A204.1 (cell line): ENCODE measurements at regions not wholly inside any gene's neighbourhood (a gene's known extent, or its start where the extent isn't known, plus 50 kb on each side); places are given as distances from the start of the nearest gene placed in this dataset.

Experiments used
- FAIRE-seq: peaks from 2 replicates; lab custom pipeline; 2012; peaks lifted over from hg19 to GRCh38; lab: Jason Lieb, UNC

DNA sequence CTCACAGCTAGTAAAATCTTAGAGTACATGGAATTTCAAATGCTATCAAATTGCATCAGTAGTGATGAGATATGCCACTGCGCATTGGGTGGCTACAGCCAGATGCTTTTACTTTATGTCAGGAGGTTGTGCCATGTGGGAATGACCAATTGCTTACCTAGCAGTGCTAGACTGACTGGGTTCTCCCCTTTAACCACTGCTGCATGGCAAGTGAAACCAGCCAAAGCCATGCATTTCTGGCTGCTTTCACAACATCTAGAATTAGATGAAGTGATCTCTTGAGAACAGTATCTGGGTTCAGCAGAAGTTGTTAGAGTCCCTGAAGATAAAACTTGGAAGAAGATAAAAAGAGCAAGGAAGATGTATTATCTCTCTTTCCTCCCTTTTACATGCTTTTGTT lies 1174.2 kb upstream of the CDH2 start:
- FAIRE-seq, result no peak

DNA sequence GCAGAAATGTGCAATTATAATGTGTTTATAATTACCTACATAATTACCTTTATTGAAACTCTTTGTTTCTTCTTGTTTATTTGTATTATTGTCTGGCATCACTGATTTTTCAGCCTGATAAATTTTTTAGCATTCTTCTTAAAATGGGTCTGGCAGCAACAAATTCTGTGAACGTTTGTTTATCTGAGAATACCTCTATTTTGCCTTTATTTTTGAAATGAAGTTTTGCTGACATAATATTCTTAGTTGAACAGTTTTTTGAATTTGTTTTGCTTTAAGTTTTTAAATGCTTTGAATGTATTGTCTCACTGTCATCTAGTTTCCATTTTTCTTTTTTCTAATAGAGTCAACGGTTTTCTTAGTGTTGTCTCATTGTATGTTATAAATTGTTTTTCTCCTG lies 1152.0 kb upstream of the CDH2 start:
- FAIRE-seq, result no peak

DNA sequence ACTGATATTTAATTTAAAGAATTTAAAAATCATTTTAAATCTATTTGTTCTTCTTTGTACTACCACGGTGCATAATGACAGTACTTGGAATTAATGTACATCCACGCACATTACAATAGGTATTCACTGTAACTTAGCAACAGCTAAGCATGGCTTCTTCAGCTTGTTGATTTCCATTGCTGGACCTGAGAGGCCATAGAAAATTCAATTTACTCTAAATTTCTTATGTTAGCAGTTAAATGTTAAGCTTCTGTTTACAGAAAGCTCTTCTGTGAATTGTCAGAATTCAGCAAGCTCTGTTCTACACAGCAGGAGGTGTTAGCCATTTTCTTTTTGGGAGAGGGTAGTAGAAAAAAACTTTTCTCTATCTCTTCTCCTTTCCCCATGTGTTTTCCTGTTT lies 1149.3 kb upstream of the CDH2 start:
- FAIRE-seq, result no peak

DNA sequence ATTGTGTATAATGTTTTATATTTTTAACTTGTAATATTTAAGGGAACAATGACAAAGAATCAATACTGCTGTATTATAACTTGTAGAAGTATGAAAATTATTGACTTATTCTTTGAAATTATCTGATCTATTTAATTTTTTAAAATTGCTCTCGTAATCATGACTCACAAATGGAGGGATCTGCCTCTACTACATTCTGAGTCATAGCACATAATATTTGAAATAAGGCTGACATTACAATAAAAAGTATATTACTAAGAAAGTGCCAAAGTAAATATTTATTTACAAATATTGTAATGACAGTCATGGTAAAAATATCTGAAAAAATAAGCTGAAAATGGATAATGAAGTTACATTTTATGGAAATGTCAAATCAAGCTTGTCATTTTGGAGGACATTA lies 1144.6 kb upstream of the CDH2 start:
- FAIRE-seq, result no peak

- no peak for FAIRE-seq
Observed at GRCh38 chr18:29313312-29313711, 1136.4 kb upstream of the CDH2 start.

DNA sequence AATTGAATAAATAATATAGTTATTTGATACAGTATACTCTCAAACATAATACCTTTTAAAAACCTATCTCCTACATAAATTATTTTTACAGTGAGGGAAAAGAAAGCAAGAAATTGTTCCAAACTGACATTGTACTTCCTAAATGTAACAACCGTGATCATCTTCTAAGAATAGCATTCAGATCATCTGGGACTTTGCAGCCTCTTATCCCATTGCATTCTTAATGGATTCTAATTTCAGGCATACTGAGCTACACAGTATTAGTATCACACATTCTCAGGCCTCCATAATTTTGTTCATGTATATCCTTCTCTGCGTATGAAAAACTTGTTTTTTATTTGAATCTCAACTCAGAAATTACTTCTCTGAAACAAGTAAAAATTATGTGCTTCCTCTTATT lies 1134.7 kb upstream of the CDH2 start:
- FAIRE-seq, result no peak

- no peak for FAIRE-seq
Observed at GRCh38 chr18:29309366-29309765, 1132.4 kb upstream of the CDH2 start.

DNA sequence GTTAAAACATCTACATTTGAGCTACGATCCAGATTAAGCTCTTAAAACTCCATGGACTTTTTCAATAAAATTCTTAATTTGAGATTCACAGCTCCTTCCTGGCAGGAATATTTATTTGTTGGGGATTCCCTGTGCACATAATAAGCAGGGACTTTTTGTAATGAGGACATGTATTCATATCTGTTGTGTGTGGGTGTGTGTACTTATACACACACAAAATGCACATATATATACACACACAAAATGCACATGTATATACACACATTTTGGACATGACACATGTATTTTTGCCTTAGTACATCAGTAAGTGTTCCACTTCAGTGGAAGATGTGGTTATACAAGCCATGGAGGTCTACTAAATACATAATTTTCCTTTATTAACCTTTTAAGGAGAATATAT lies 1131.1 kb upstream of the CDH2 start:
- no peak for FAIRE-seq

GRCh38 chr18:29307231-29307630 lies 1130.3 kb upstream of the CDH2 start:
- FAIRE-seq, result no peak

- no peak for FAIRE-seq
Observed at GRCh38 chr18:29305516-29305915, 1128.6 kb upstream of the CDH2 start.

GRCh38 chr18:29301048-29301447 lies 1124.1 kb upstream of the CDH2 start:
- no peak for FAIRE-seq

- no peak for FAIRE-seq
Observed at GRCh38 chr18:29285471-29285870, 1108.5 kb upstream of the CDH2 start.

DNA sequence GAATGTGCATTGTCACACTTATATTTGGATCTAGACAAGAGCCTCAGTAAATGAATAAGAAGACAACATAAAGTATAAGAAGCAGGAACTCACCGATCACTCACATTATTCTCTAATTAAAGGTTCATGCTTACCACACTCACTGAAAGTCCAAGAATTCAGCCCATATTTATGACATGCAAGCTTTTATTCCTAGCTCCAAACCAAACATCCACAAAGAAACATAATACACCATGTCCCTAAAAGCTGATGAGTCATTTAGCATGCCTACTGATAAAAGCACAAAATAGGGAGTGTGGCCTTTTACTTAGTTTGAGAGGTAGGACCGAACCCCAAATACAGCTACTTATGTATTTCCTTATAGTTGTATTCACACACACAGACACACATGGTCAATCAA lies 1094.6 kb upstream of the CDH2 start:
- FAIRE-seq, result no peak

GRCh38 chr18:29259838-29260237 lies 1082.9 kb upstream of the CDH2 start:
- no peak for FAIRE-seq

DNA sequence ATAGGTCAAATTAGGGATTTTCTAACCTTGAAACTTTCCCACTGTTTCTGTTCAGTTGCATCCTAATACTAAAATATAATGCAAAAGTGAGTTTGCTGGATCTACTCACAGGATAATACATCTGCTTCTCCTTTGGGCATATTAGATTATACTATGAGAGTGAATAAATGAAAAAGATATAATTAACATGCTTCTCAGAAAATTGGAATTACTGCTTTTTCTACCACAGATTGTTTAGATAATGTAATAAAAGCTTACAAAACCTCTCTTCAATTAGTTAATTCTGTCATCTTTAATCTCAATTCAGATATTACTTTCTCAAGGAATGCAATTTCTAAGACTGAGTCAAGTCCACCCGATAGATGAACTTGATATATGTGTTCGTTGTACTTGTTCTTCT lies 1077.2 kb upstream of the CDH2 start:
- FAIRE-seq, result no peak

DNA sequence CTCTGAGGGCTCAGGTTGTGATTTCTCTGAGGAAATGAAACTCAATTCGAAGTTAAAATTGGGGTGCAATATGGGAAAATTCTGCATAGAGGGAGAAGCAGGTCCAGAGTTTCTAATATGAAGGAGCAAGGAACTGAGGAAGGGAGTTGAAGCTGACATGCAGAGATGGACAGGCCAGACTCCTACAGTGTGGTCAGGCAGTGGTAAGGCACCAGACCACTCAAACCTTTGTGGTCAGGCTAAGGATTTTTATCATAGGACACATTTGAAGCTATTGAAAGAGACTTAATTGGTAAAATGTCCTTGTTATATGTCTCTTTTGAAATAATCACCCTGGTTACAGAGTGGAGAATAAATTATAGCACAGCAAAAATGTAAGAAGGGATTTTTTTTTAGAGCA lies 1074.8 kb upstream of the CDH2 start:
- FAIRE-seq, result no peak

DNA sequence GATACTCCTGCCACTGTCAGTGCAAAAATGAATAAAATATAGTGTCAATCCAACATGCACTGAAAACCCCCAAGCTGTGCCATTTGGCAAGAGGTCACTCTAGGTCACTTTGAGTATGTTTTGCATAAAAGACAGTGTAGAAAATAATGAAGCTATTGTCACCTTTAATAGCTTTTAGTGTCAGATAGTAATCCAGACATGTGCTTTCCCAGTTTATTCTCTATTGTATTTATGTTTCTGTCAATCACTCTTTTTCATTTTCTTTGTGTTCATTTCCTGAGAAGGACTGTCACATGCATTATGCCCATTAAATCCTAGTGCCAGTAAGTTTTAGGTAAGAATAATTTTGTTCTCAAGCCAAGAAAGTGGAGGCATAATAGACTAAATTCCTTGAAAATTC lies 1073.9 kb upstream of the CDH2 start:
- no peak for FAIRE-seq

DNA sequence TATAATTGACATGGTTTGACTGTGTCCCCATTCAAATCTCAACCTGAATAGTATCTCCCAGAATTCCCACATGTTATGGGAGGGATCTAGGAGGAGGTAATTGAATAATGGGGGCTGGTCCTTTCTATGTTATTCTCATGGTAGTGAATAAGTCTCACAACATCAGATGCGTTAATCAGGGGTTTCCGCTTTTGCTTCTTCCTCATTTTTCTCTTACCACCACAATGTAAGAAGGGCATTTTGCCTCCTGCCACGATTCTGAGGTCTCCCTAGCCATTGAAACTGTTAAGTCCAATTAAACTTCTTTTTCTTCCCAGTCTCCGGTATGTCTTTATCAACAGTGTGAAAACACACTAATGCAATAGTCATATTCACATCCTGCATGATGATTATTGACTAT lies 1073.3 kb upstream of the CDH2 start:
- no peak for FAIRE-seq

DNA sequence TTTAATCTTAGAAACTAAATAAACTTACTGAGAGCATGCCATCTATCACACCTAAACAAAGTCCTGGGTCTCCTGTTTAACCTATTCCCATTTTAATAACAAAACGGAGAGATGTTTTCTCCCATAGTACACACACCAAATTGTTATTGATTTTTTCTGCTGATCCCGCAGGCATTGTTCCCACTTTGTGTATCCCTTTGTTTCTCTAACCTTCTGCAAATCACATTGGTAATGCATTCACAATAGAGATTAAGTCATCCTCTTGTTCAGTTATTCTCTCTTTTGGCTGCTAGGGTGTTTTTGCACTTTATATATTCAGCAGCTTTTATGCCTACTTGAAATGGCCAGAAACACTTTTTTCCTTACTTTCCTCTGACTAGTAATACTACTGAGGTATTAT lies 1071.9 kb upstream of the CDH2 start:
- FAIRE-seq, result no peak

- FAIRE-seq, result no peak
Observed at GRCh38 chr18:29241199-29241598, 1064.3 kb upstream of the CDH2 start.

DNA sequence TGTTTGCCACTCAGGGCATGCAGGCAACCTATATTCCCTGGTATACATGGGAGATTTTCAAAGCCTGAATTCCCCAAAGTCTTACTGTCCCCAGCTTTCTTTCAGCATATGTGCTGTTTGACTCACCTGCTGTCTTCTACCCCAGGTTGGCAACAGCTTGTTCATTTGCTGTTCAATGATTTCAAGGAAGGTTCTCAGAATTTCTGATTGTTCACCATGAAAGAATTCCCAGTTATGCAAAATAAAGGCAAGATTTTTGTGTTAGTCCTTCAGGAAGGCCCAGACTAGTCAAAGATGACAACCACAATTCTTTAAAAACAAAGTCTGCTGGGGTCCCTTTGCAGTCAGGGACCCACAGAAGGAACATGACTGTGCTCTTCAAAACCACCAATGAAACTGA lies 1057.8 kb upstream of the CDH2 start:
- no peak for FAIRE-seq

DNA sequence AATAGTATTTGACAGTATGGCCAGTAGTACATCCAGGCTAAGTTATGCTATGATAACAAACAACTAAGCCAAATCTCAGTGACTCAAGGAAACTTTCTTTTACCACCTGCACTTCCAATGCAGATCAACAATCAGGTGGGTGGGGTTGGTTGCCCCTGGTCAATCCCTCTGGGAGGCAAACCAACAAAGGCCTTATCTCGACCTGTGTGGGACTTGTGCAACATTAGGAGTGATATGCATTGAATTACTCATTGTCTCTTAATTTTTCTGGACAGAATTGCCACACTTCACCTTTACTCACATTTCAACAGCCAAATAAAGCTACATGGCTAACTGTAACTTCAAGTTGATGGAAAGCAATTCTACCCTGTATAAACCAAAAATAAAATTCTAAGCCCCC lies 1049.3 kb upstream of the CDH2 start:
- no peak for FAIRE-seq

GRCh38 chr18:29225351-29225750 lies 1048.4 kb upstream of the CDH2 start:
- no peak for FAIRE-seq

- FAIRE-seq, result no peak
Observed at GRCh38 chr18:29218091-29218490, 1041.2 kb upstream of the CDH2 start.

GRCh38 chr18:29217124-29217915 lies 1040.4 kb upstream of the CDH2 start:
- FAIRE-seq, result no peak
